HG02973 (cell line): ENCODE measurements at regions not wholly inside any gene's neighbourhood (a gene's known extent, or its start where the extent isn't known, plus 50 kb on each side); places are given as distances from the start of the nearest gene placed in this dataset.

Experiments used
- ATAC-seq: cut with Tn5 transposase; IDR thresholded peaks from one replicate; pipeline ENCODE4 v1.9.1; 2021; ENCODE audit warnings: moderate library complexity; ENCODE audit not compliant: unreplicated experiment

GRCh38 chr6:14647357-14647756 is 529.8 kb downstream of the CD83 start:
- ATAC-seq, result no peak

- ATAC-seq, result no peak
Measured at GRCh38 chr6:14652536-14652935, 535.0 kb downstream of the CD83 start.

GRCh38 chr6:14655201-14656061 is 537.9 kb downstream of the CD83 start:
- no peak for ATAC-seq

- no peak for ATAC-seq
Measured at GRCh38 chr6:14656078-14656521, 538.5 kb downstream of the CD83 start.

GRCh38 chr6:14656649-14657048 is 539.1 kb downstream of the CD83 start:
- no peak for ATAC-seq

- no peak for ATAC-seq
Measured at GRCh38 chr6:14658030-14658429, 540.5 kb downstream of the CD83 start.

GRCh38 chr6:14658886-14659561 is 541.5 kb downstream of the CD83 start:
- ATAC-seq, result no peak

GRCh38 chr6:14659841-14660240 is 542.3 kb downstream of the CD83 start:
- no peak for ATAC-seq

GRCh38 chr6:14660806-14661579 is 543.4 kb downstream of the CD83 start:
- peak; percentile 55 for ATAC-seq

GRCh38 chr6:14661691-14662090 is 544.1 kb downstream of the CD83 start:
- no peak for ATAC-seq

GRCh38 chr6:14664112-14664601 is 546.6 kb downstream of the CD83 start:
- ATAC-seq, result peak; percentile 47

GRCh38 chr6:14664621-14665315 is 547.2 kb downstream of the CD83 start:
- ATAC-seq, result no peak

GRCh38 chr6:14665827-14666724 is 548.5 kb downstream of the CD83 start:
- no peak for ATAC-seq

GRCh38 chr6:14670806-14671205 is 553.2 kb downstream of the CD83 start:
- no peak for ATAC-seq

- ATAC-seq, result no peak
Measured at GRCh38 chr6:14671261-14671681, 553.7 kb downstream of the CD83 start.

- ATAC-seq, result no peak
Measured at GRCh38 chr6:14671937-14672336, 554.4 kb downstream of the CD83 start.

- ATAC-seq, result no peak
Measured at GRCh38 chr6:14673201-14673600, 555.6 kb downstream of the CD83 start.

- no peak for ATAC-seq
Measured at GRCh38 chr6:14674458-14674857, 556.9 kb downstream of the CD83 start.

- no peak for ATAC-seq
Measured at GRCh38 chr6:14674867-14675648, 557.5 kb downstream of the CD83 start.
